GM12878 (cell line): ENCODE measurements at regions not wholly inside any gene's neighbourhood (a gene's known extent, or its start where the extent isn't known, plus 50 kb on each side); places are given as distances from the start of the nearest gene placed in this dataset.

ENCODE experiments used
- EGR1 ChIP-seq, 2 experiments: IDR thresholded peaks; 1 replicate in 1 of 2; 2 replicates in 1 of 2; pipeline ENCODE4 v1.6.1; 2011 to 2012; ENCODE audit warnings: low read depth in 2 of 2, low read length in 2 of 2, borderline replicate concordance in 1 of 2, mild to moderate bottlenecking in 1 of 2, moderate library complexity in 1 of 2
- EZH2 ChIP-seq: IDR thresholded peaks from 2 replicates; pipeline ENCODE4 v1.6.1; 2012; ENCODE audit warnings: low read depth, mild to moderate bottlenecking, control low read depth, inconsistent platforms, low read length, borderline replicate concordance; ENCODE audit not compliant: control insufficient read depth
- MXI1 ChIP-seq: fragments of 150-350 bp; IDR thresholded peaks from 2 replicates; pipeline ENCODE4 v1.6.1; 2011; ENCODE audit warnings: low read depth, mild to moderate bottlenecking, inconsistent platforms, low read length, improper control_type of control experiment
- SMC3 ChIP-seq: IDR thresholded peaks from 2 replicates; pipeline ENCODE4 v1.6.1; 2011; ENCODE audit warnings: low read length, improper control_type of control experiment, borderline replicate concordance
- TF ChIP-seq, protein P1 (sequence below), 3 experiments: IDR thresholded peaks in 2 of 3; conservative IDR thresholded peaks in 1 of 3; 2 replicates each; pipeline ENCODE4 v1.5.1; 2011; ENCODE audit warnings: low read depth in 3 of 3, low read length in 3 of 3, mild to moderate bottlenecking in 3 of 3, control low read depth in 2 of 3, moderate library complexity in 2 of 3, inconsistent platforms in 1 of 3, mixed read lengths in 1 of 3; ENCODE audit not compliant: control insufficient read depth in 2 of 3, insufficient read depth in 1 of 3; ENCODE audit errors: extremely low read depth in 1 of 3
- TF ChIP-seq, protein P2 (sequence below): IDR thresholded peaks from 2 replicates; pipeline ENCODE4 v1.6.1; 2011; ENCODE audit warnings: low read depth, mild to moderate bottlenecking, low read length, moderate library complexity, borderline replicate concordance; ENCODE audit errors: extremely low read depth
- TF ChIP-seq, protein P3 (sequence below): IDR thresholded peaks from 2 replicates; pipeline ENCODE4 v1.6.1; 2012; ENCODE audit warnings: low read depth, low read length, improper control_type of control experiment

DNA sequence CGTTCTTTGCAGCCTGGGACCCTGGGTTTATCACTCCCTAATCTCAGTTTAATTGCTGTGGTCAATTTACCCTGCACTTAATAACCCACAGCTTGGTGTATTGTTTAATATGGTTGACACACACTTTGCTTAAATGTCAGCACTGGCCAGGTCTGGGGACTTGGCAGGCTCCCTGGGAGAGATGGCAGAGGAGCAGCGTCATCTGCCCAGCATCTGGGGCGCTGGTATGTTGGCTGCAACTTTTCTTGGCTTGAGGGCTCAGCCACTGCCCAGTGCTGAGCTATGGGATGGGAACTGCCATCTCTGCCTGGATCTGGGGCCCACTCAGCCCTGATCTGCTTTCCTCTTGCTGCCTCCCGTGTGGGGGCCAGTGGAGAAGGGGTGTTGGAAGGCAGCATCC, 115.7 kb upstream of the IRX3 start:
- TF ChIP-seq, protein P1, sequence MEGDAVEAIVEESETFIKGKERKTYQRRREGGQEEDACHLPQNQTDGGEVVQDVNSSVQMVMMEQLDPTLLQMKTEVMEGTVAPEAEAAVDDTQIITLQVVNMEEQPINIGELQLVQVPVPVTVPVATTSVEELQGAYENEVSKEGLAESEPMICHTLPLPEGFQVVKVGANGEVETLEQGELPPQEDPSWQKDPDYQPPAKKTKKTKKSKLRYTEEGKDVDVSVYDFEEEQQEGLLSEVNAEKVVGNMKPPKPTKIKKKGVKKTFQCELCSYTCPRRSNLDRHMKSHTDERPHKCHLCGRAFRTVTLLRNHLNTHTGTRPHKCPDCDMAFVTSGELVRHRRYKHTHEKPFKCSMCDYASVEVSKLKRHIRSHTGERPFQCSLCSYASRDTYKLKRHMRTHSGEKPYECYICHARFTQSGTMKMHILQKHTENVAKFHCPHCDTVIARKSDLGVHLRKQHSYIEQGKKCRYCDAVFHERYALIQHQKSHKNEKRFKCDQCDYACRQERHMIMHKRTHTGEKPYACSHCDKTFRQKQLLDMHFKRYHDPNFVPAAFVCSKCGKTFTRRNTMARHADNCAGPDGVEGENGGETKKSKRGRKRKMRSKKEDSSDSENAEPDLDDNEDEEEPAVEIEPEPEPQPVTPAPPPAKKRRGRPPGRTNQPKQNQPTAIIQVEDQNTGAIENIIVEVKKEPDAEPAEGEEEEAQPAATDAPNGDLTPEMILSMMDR (IDR thresholded peaks at IDR 0.05 in 2 of 3, conservative IDR thresholded peaks at IDR 0.05 in 1 of 3; ENCODE audit: control insufficient read depth in 2 of 3, extremely low read depth in 1 of 3, insufficient read depth in 1 of 3, low read depth in 3 of 3, low read length in 3 of 3): no peak
- TF ChIP-seq, protein P2, sequence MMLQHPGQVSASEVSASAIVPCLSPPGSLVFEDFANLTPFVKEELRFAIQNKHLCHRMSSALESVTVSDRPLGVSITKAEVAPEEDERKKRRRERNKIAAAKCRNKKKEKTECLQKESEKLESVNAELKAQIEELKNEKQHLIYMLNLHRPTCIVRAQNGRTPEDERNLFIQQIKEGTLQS: no peak
- TF ChIP-seq EGR1 (IDR thresholded peaks at IDR 0.05; ENCODE audit: borderline replicate concordance in 1 of 2, low read depth in 2 of 2, low read length in 2 of 2) (no peak), EZH2 (no peak), SMC3 (no peak), MXI1 (no peak)
- TF ChIP-seq, protein P3, sequence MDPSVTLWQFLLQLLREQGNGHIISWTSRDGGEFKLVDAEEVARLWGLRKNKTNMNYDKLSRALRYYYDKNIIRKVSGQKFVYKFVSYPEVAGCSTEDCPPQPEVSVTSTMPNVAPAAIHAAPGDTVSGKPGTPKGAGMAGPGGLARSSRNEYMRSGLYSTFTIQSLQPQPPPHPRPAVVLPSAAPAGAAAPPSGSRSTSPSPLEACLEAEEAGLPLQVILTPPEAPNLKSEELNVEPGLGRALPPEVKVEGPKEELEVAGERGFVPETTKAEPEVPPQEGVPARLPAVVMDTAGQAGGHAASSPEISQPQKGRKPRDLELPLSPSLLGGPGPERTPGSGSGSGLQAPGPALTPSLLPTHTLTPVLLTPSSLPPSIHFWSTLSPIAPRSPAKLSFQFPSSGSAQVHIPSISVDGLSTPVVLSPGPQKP: no peak
